ENCODE measurements at regions not wholly inside any gene's neighbourhood (a gene's known extent, or its start where the extent isn't known, plus 50 kb on each side); places are given as distances from the start of the nearest gene placed in this dataset.

GRCh38 chr14:85881935-85882334 is 352.0 kb downstream of the FLRT2 start:
- H3K27me3 ChIP-seq (ENCODE audit: control insufficient read depth, insufficient read depth, low read length): no peaks in the 10 kb centered on the region
- H3K4me2 ChIP-seq (ENCODE audit: low read depth, low read length): no peak overlapping the region
- no peaks in the 10 kb centered on the region for H3K36me3 ChIP-seq (ENCODE audit: control insufficient read depth, insufficient read depth, low read length)
- DNase-seq: no peak
- H2BK5ac ChIP-seq (ENCODE audit: low read depth, low read length, poor library complexity, severe bottlenecking): no peak overlapping the region
- no peak overlapping the region for H2BK15ac ChIP-seq (ENCODE audit: low read depth, low read length)
- no peak overlapping the region for H3K14ac ChIP-seq (replicated peaks; ENCODE audit: low read depth, low read length)
- ChIA-PET POLR2A (ENCODE audit: unreplicated experiment) (no interaction called here), CTCF (no interaction called here)
- H2BK20ac ChIP-seq (ENCODE audit: low read depth, low read length): no peak overlapping the region
- H3K9ac ChIP-seq (ENCODE audit: low read depth, low read length): no peak overlapping the region
- H4K8ac ChIP-seq (ENCODE audit: low read depth in 2 of 2, low read length in 2 of 2): no peak overlapping the region
- intact Hi-C loops (cut with micrococcal nuclease): no loop called here
- no peak overlapping the region for H4K5ac ChIP-seq (ENCODE audit: low read depth, low read length)
- H2BK120ac ChIP-seq (ENCODE audit: low read depth, low read length): no peak overlapping the region
- H3K9me3 ChIP-seq (ENCODE audit: control insufficient read depth, insufficient read depth, low read length): no peaks in the 10 kb centered on the region
- no peak overlapping the region for H3K27ac ChIP-seq (ENCODE audit: insufficient read depth, low read length)
- H3K4me1 ChIP-seq (ENCODE audit: control insufficient read depth, insufficient read depth, low read length): no peaks in the 10 kb centered on the region
- dilution Hi-C loops (cut with HindIII; ENCODE audit: low sequenced_read_pairs, unreplicated experiment): no loop called here
- in situ Hi-C loops (cut with MboI; ENCODE audit: low sequenced_read_pairs): no loop called here
- H2AK9ac ChIP-seq (replicated peaks; ENCODE audit: low read depth, low read length, poor library complexity): no peak overlapping the region
- no peak for ATAC-seq (ENCODE audit: low read depth)
- H3K79me1 ChIP-seq (ENCODE audit: low read depth in 1 of 2, low read length in 2 of 2): no peaks in the 10 kb centered on the region
- no peak for TF ChIP-seq NFE2L2 (IDR thresholded peaks at IDR 0.05; ENCODE audit: low read depth, low read length)
- no peak for TF ChIP-seq CEBPB (IDR thresholded peaks at IDR 0.05; ENCODE audit: low read depth, low read length)
- no peak for TF ChIP-seq RAD21 (IDR thresholded peaks at IDR 0.05; ENCODE audit: low read length)
- H3K23ac ChIP-seq (ENCODE audit: low read depth, low read length): no peak overlapping the region
- no peak overlapping the region for H2AK5ac ChIP-seq (ENCODE audit: low read depth, low read length)
- no peaks in the 10 kb centered on the region for H3K9me1 ChIP-seq (ENCODE audit: insufficient read depth, low read length)
- no TSS peak for BruUV-seq (replicated peaks)
- no CpG with 5 or more reads among the region's 2 CpGs for WGBS, 2 experiments (ENCODE audit: extremely low coverage in 2 of 2, insufficient read length in 1 of 2)
- H4K91ac ChIP-seq (ENCODE audit: insufficient read depth, low read depth, low read length): no peak overlapping the region
- H3K4ac ChIP-seq (ENCODE audit: low read depth, low read length): no peak overlapping the region
- H2AFZ ChIP-seq (replicated peaks; ENCODE audit: low read length, poor library complexity): no peak overlapping the region
- H3K18ac ChIP-seq (ENCODE audit: low read depth, low read length): no peak overlapping the region
- no peaks in the 10 kb centered on the region for H4K20me1 ChIP-seq (ENCODE audit: insufficient read depth, low read length)
- H3K56ac ChIP-seq (ENCODE audit: extremely low read depth, insufficient read depth, low read length): no peak overlapping the region
- no peak overlapping the region for H3K4me3 ChIP-seq (ENCODE audit: insufficient read depth, low read depth, low read length)

Data from IMR-90 (cell line).